ENCODE measurements at regions not wholly inside any gene's neighbourhood (a gene's known extent, or its start where the extent isn't known, plus 50 kb on each side); places are given as distances from the start of the nearest gene placed in this dataset.

- no peaks in the 10 kb centered on the region for H3K36me3 ChIP-seq (ENCODE audit: control insufficient read depth in 2 of 2, insufficient read depth in 2 of 2, low read length in 2 of 2)
- H3K27me3 ChIP-seq (ENCODE audit: control insufficient read depth in 2 of 2, insufficient read depth in 2 of 2, low read length in 2 of 2), result no peaks in the 10 kb centered on the region
- no peak overlapping the region for H3K9ac ChIP-seq (ENCODE audit: low read depth in 1 of 2, low read length in 2 of 2)
- no peak overlapping the region for H3K4me3 ChIP-seq (ENCODE audit: low read length in 2 of 2)
- no peaks in the 10 kb centered on the region for H3K9me3 ChIP-seq (ENCODE audit: control insufficient read depth in 2 of 2, low read length in 2 of 2)
- H3K4me1 ChIP-seq (ENCODE audit: control insufficient read depth in 2 of 2, insufficient read depth in 2 of 2, low read length in 2 of 2), result peaks cover 0 to 14% of the 10 kb centered on the region in 2 donors
- peak overlapping the region; percentile 19 to 57 for H3K27ac ChIP-seq (ENCODE audit: low read depth in 2 of 2, low read length in 2 of 2)
These were observed 314.7 kb upstream of the ADAMTSL1 start for GRCh38 chr9:18159254-18159653.

DNA sequence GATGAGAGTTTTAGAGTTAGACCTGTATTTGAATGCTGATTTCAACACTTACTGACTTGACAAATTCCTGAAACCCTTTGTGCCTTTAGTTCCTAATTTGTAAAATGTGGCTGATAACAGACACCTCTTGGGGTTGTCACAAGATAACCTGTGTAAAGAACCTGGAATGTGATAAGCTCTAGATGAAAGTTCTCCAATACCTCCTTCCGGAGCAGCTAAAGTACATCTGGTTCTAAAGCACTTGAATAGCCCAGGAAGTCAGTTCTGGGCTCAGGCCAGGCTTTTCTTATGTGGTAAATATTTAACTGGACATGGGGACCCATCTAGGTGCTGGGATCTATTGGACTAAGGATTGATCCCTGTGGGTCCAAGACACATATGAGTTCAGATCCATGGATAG, 310.8 kb upstream of the ADAMTSL1 start:
- no peaks in the 10 kb centered on the region for H3K9me3 ChIP-seq (ENCODE audit: control insufficient read depth in 2 of 2, low read length in 2 of 2)
- no peak overlapping the region for H3K27ac ChIP-seq (ENCODE audit: low read depth in 2 of 2, low read length in 2 of 2)
- no peaks in the 10 kb centered on the region for H3K36me3 ChIP-seq (ENCODE audit: control insufficient read depth in 2 of 2, insufficient read depth in 2 of 2, low read length in 2 of 2)
- peaks cover 0 to 8% of the 10 kb centered on the region in 2 donors for H3K4me1 ChIP-seq (ENCODE audit: control insufficient read depth in 2 of 2, insufficient read depth in 2 of 2, low read length in 2 of 2)
- H3K27me3 ChIP-seq (ENCODE audit: control insufficient read depth in 2 of 2, insufficient read depth in 2 of 2, low read length in 2 of 2), result no peaks in the 10 kb centered on the region
- H3K4me3 ChIP-seq (ENCODE audit: low read length in 2 of 2), result no peak overlapping the region
- H3K9ac ChIP-seq (ENCODE audit: low read depth in 1 of 2, low read length in 2 of 2), result no peak overlapping the region

GRCh38 chr9:18167733-18168132, 306.2 kb upstream of the ADAMTSL1 start:
- no peak overlapping the region for H3K9ac ChIP-seq (ENCODE audit: low read depth in 1 of 2, low read length in 2 of 2)

DNA sequence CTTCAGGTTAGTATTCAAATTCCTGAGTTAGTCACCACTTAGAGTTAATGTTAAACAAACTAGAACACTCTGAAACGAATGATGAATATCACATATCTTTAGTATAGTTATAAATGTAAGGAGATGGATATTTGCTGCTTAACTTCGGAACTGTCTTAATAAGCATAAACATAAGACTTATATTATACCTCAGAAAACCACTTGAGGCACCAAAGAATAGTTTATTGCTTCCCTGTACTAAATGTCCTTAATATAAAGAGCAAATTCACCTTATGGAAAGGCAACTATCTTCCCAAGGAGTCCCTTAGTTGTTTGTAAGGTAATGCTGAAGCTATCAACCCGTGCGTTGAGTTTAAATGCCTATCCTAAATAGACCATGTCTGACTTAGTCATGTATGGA, 300.0 kb upstream of the ADAMTSL1 start:
- Histone ChIP-seq H3K9me3 (ENCODE audit: control insufficient read depth in 2 of 2, low read length in 2 of 2) (no peaks in the 10 kb centered on the region), H3K4me1 (ENCODE audit: control insufficient read depth in 2 of 2, insufficient read depth in 2 of 2, low read length in 2 of 2) (no peaks in the 10 kb centered on the region), H3K27ac (ENCODE audit: low read depth in 2 of 2, low read length in 2 of 2) (no peak overlapping the region), H3K4me3 (ENCODE audit: low read length in 2 of 2) (no peak overlapping the region), H3K27me3 (ENCODE audit: control insufficient read depth in 2 of 2, insufficient read depth in 2 of 2, low read length in 2 of 2) (no peaks in the 10 kb centered on the region), H3K9ac (ENCODE audit: low read depth in 1 of 2, low read length in 2 of 2) (no peak overlapping the region), H3K36me3 (ENCODE audit: control insufficient read depth in 2 of 2, insufficient read depth in 2 of 2, low read length in 2 of 2) (no peaks in the 10 kb centered on the region)

More at GRCh38 chr9:18167733-18168132, 306.2 kb upstream of the ADAMTSL1 start:
- no peak overlapping the region for H3K4me3 ChIP-seq (ENCODE audit: low read length in 2 of 2)
- H3K27me3 ChIP-seq (ENCODE audit: control insufficient read depth in 2 of 2, insufficient read depth in 2 of 2, low read length in 2 of 2), result no peaks in the 10 kb centered on the region
- no peaks in the 10 kb centered on the region for H3K36me3 ChIP-seq (ENCODE audit: control insufficient read depth in 2 of 2, insufficient read depth in 2 of 2, low read length in 2 of 2)
- H3K27ac ChIP-seq (ENCODE audit: low read depth in 2 of 2, low read length in 2 of 2), result no peak overlapping the region
- no peaks in the 10 kb centered on the region for H3K4me1 ChIP-seq (ENCODE audit: control insufficient read depth in 2 of 2, insufficient read depth in 2 of 2, low read length in 2 of 2)
- H3K9me3 ChIP-seq (ENCODE audit: control insufficient read depth in 2 of 2, low read length in 2 of 2), result no peaks in the 10 kb centered on the region

GRCh38 chr9:18182636-18183035, 291.3 kb upstream of the ADAMTSL1 start:
- Histone ChIP-seq H3K9me3 (ENCODE audit: control insufficient read depth in 2 of 2, low read length in 2 of 2) (no peaks in the 10 kb centered on the region), H3K4me1 (ENCODE audit: control insufficient read depth in 2 of 2, insufficient read depth in 2 of 2, low read length in 2 of 2) (peaks cover 6 to 14% of the 10 kb centered on the region in 2 donors), H3K9ac (ENCODE audit: low read depth in 1 of 2, low read length in 2 of 2) (no peak overlapping the region), H3K4me3 (ENCODE audit: low read length in 2 of 2) (no peak overlapping the region), H3K27me3 (ENCODE audit: control insufficient read depth in 2 of 2, insufficient read depth in 2 of 2, low read length in 2 of 2) (no peaks in the 10 kb centered on the region), H3K27ac (ENCODE audit: low read depth in 2 of 2, low read length in 2 of 2) (peak overlapping the region; percentile 32 to 74), H3K36me3 (ENCODE audit: control insufficient read depth in 2 of 2, insufficient read depth in 2 of 2, low read length in 2 of 2) (no peaks in the 10 kb centered on the region)

DNA sequence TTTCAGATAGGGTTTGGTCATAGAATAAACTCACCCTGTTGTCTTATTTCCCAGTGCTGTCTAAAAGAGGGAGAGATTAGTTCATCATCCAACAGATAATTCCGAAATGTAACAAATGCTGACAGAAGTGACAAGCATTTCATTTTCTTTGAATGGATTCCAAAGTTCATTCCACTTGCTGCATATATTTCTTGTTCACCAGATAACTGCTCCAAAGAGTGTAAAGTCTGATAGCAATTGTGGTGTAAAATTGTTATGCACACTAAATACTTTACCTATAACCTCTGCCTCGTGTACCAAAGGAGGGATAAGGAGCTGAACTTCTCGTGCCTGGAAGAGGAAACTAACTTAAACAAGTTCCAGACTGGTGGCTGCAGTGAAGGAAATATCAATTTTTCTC, 290.0 kb upstream of the ADAMTSL1 start:
- H3K9me3 ChIP-seq (ENCODE audit: control insufficient read depth in 2 of 2, low read length in 2 of 2), result no peaks in the 10 kb centered on the region
- H3K27me3 ChIP-seq (ENCODE audit: control insufficient read depth in 2 of 2, insufficient read depth in 2 of 2, low read length in 2 of 2), result no peaks in the 10 kb centered on the region
- H3K4me3 ChIP-seq (ENCODE audit: low read length in 2 of 2), result no peak overlapping the region
- no peak overlapping the region for H3K9ac ChIP-seq (ENCODE audit: low read depth in 1 of 2, low read length in 2 of 2)
- H3K36me3 ChIP-seq (ENCODE audit: control insufficient read depth in 2 of 2, insufficient read depth in 2 of 2, low read length in 2 of 2), result no peaks in the 10 kb centered on the region
- peak overlapping the region; percentile 74 to 82 for H3K27ac ChIP-seq (ENCODE audit: low read depth in 2 of 2, low read length in 2 of 2)
- H3K4me1 ChIP-seq (ENCODE audit: control insufficient read depth in 2 of 2, insufficient read depth in 2 of 2, low read length in 2 of 2), result peaks cover 6 to 14% of the 10 kb centered on the region in 2 donors

DNA sequence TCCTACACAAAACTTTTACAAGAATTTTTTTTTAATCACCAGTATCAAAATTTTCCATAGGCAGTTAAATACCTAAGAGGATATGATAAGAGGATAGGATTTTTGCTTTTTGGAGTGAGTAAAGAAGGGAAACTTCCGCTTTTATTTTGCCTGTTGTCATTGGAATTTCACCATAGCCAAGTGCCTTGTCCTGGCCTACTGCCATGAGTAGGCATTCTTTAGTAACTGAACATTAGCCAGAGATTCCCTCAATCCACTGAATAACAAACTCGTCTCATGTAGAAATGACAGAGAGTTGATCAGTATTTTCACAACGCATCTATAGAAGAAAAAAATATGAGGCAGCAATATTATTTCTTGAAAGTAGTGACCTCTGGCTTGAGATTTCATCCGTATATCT, 289.6 kb upstream of the ADAMTSL1 start:
- peaks cover 6 to 14% of the 10 kb centered on the region in 2 donors for H3K4me1 ChIP-seq (ENCODE audit: control insufficient read depth in 2 of 2, insufficient read depth in 2 of 2, low read length in 2 of 2)
- H3K9ac ChIP-seq (ENCODE audit: low read depth in 1 of 2, low read length in 2 of 2), result no peak overlapping the region
- no peaks in the 10 kb centered on the region for H3K9me3 ChIP-seq (ENCODE audit: control insufficient read depth in 2 of 2, low read length in 2 of 2)
- H3K27ac ChIP-seq (ENCODE audit: low read depth in 2 of 2, low read length in 2 of 2), result peak overlapping the region; percentile 73 to 82
- H3K36me3 ChIP-seq (ENCODE audit: control insufficient read depth in 2 of 2, insufficient read depth in 2 of 2, low read length in 2 of 2), result no peaks in the 10 kb centered on the region
- H3K27me3 ChIP-seq (ENCODE audit: control insufficient read depth in 2 of 2, insufficient read depth in 2 of 2, low read length in 2 of 2), result no peaks in the 10 kb centered on the region
- H3K4me3 ChIP-seq (ENCODE audit: low read length in 2 of 2), result no peak overlapping the region

DNA sequence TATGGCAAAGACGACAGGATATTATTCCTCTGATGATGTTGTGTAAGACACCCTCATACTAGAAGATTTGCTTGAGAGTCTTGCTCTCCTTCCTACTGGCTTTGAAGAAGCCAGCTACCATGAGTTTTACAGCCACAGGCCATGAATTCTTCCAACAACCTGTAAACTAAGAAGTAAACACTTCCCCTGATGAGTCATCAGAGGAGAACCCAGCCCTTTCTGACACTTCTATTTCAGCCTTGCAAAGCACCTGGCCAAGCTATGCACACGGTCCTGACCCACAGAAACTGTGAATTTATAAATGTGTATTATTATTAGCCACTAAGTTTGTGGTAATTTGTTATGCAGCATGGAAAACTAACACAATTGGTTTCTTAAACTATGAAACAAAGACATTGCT, 288.8 kb upstream of the ADAMTSL1 start:
- Histone ChIP-seq H3K36me3 (ENCODE audit: control insufficient read depth in 2 of 2, insufficient read depth in 2 of 2, low read length in 2 of 2) (no peaks in the 10 kb centered on the region), H3K27me3 (ENCODE audit: control insufficient read depth in 2 of 2, insufficient read depth in 2 of 2, low read length in 2 of 2) (no peaks in the 10 kb centered on the region), H3K4me3 (ENCODE audit: low read length in 2 of 2) (no peak overlapping the region), H3K27ac (ENCODE audit: low read depth in 2 of 2, low read length in 2 of 2) (peak overlapping the region; percentile 73 to 82), H3K9ac (ENCODE audit: low read depth in 1 of 2, low read length in 2 of 2) (no peak overlapping the region), H3K9me3 (ENCODE audit: control insufficient read depth in 2 of 2, low read length in 2 of 2) (no peaks in the 10 kb centered on the region), H3K4me1 (ENCODE audit: control insufficient read depth in 2 of 2, insufficient read depth in 2 of 2, low read length in 2 of 2) (peaks cover 6 to 14% of the 10 kb centered on the region in 2 donors)

DNA sequence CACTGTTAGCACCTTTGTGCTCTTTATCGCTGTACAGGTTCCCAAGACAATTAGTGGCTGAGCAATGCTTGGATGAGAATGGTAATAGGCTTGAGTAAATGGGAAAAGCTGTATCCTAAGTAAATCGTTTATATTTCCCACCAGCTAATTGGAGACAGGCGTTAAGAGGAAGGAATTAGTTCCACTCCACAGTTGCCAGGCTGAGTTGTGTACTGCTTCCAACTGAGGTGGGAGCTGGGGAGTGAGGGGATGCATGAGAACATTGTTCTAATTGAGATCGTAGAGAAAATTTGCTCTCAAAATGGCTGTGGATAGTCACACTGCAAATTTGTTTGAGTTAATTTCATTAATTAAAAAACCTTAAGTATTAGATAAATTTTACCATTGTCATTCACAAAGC, 285.0 kb upstream of the ADAMTSL1 start:
- no peaks in the 10 kb centered on the region for H3K27me3 ChIP-seq (ENCODE audit: control insufficient read depth in 2 of 2, insufficient read depth in 2 of 2, low read length in 2 of 2)
- peaks cover 6 to 10% of the 10 kb centered on the region in 2 donors for H3K4me1 ChIP-seq (ENCODE audit: control insufficient read depth in 2 of 2, insufficient read depth in 2 of 2, low read length in 2 of 2)
- no peaks in the 10 kb centered on the region for H3K9me3 ChIP-seq (ENCODE audit: control insufficient read depth in 2 of 2, low read length in 2 of 2)
- H3K36me3 ChIP-seq (ENCODE audit: control insufficient read depth in 2 of 2, insufficient read depth in 2 of 2, low read length in 2 of 2), result no peaks in the 10 kb centered on the region
- H3K27ac ChIP-seq (ENCODE audit: low read depth in 2 of 2, low read length in 2 of 2), result no peak overlapping the region
- H3K9ac ChIP-seq (ENCODE audit: low read depth in 1 of 2, low read length in 2 of 2), result no peak overlapping the region
- no peak overlapping the region for H3K4me3 ChIP-seq (ENCODE audit: low read length in 2 of 2)

DNA sequence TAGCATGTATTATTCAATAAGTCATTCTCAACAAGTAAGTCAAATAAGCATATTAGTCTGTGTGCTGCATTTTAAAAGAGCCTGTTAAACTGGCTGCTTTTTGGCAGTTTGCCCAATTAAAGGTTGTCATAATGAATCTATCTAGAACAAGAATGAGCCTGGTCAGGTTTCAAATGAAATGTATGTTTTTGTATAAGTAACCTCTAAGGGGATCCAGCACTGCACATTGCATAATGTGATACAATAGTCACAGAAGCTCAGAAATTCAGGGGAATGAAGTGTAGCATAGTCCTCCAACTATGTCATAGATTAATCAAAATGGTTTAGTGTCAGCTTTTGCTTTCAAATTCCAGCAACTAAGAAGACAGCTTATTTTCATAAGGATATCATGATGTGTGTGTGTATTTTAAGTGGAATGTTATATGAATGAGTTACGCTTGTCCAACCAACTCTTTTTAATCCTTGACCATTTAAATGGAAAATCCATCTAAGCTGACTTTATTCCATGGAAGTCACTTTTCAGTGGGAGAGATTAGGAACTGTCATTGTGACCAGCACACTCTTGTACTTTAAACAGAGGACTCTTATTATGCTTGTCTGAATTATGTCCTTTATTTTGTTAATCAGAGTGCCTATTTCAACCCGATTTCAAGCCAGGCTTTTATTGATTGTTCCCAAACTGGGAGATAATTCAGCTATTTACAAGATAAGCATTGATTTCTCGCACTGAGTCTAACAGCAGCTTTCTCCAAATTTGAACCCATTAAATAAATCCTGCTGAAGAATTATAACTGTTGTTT, 283.9 kb upstream of the ADAMTSL1 start:
- no peak overlapping the region for H3K27ac ChIP-seq (ENCODE audit: low read depth in 2 of 2, low read length in 2 of 2)

More for the DNA sequence above, 283.9 kb upstream of the ADAMTSL1 start:
- Histone ChIP-seq H3K9me3 (ENCODE audit: control insufficient read depth in 2 of 2, low read length in 2 of 2) (no peaks in the 10 kb centered on the region), H3K27me3 (ENCODE audit: control insufficient read depth in 2 of 2, insufficient read depth in 2 of 2, low read length in 2 of 2) (no peaks in the 10 kb centered on the region), H3K4me3 (ENCODE audit: low read length in 2 of 2) (no peak overlapping the region), H3K36me3 (ENCODE audit: control insufficient read depth in 2 of 2, insufficient read depth in 2 of 2, low read length in 2 of 2) (no peaks in the 10 kb centered on the region), H3K9ac (ENCODE audit: low read depth in 1 of 2, low read length in 2 of 2) (no peak overlapping the region), H3K4me1 (ENCODE audit: control insufficient read depth in 2 of 2, insufficient read depth in 2 of 2, low read length in 2 of 2) (peaks cover 0 to 4% of the 10 kb centered on the region in 2 donors)

Data from mucosa of rectum (tissue), 2 donors.